K562 (cell line): ENCODE measurements at regions not wholly inside any gene's neighbourhood (a gene's known extent, or its start where the extent isn't known, plus 50 kb on each side); places are given as distances from the start of the nearest gene placed in this dataset.
A peak's percentile ranks its signal among the peaks of the same experiment; 100 is the strongest.

Source experiments
- ATAC-seq: fragments of 200-7000 bp; cut with Tn5 transposase; 3 replicates; pipeline ENCODE4 v1.9.1; 2020; ENCODE audit warnings: moderate library complexity
- BruUV-seq: library from RNA; stranded (reverse); fragments of 400-500 nt; replicated peaks from 2 replicates; lab custom pipeline; 2021; lab: Mats Ljungman, UMichigan
- CTCF ChIA-PET: fragments of 300-600 bp; formaldehyde crosslinking; extraction: SDS; loops from one replicate; lab custom pipeline; 2021; ENCODE audit warnings: low intra/inter-chr PET ratio; lab: Yijun Ruan, JAX
- POLR2A ChIA-PET: fragments of 300-600, 350-650 bp; sonication (Branson Sonifier 250); formaldehyde crosslinking; extraction: SDS; loops from one replicate; lab custom pipeline; 2021; ENCODE audit warnings: antibody characterized with exemption, inconsistent platforms; lab: Yijun Ruan, JAX
- DNase-seq, 4 experiments: peaks; one replicate each; pipeline versions ENCODE4 v3.0.0 to v3.0.0-alpha.2; 2011 to 2018; ENCODE audit warnings: low spot score in 3 of 4, mixed read lengths in 3 of 4; ENCODE audit errors: extremely low read depth in 1 of 4
- FAIRE-seq: peaks from 2 replicates; lab custom pipeline; 2011; peaks lifted over from hg19 to GRCh38; lab: Jason Lieb, UNC
- H2AFZ ChIP-seq: 2 replicates; pipeline ENCODE4 v1.6.0; 2011; ENCODE audit warnings: low read depth, low read length, control low read depth, inconsistent platforms
- H3K27ac ChIP-seq: fragments of 200-600 bp; 3 replicates; pipeline ENCODE4 v1.8.0; 2011; ENCODE audit warnings: low read depth, mild to moderate bottlenecking, control low read depth, inconsistent platforms, low read length, moderate library complexity, mixed read lengths; ENCODE audit errors: extremely low read depth
- H3K27me3 ChIP-seq, 2 experiments: fragments of 300-600 bp in 1 of 2; 2 replicates in 1 of 2; 3 replicates in 1 of 2; pipeline versions ENCODE4 v1.6.0 to v1.8.0; 2011; ENCODE audit warnings: inconsistent platforms in 2 of 2, low read length in 2 of 2, mild to moderate bottlenecking in 1 of 2, mixed read lengths in 1 of 2, moderate library complexity in 1 of 2; ENCODE audit not compliant: control insufficient read depth in 2 of 2, insufficient read depth in 2 of 2
- H3K36me3 ChIP-seq: fragments of 300-600 bp; 3 replicates; pipeline ENCODE4 v1.8.0; 2011; ENCODE audit warnings: mild to moderate bottlenecking, low read length, inconsistent platforms; ENCODE audit not compliant: control insufficient read depth, insufficient read depth
- H3K4me1 ChIP-seq, 2 experiments: fragments of 200-600 bp in 1 of 2; replicated peaks in 1 of 2; 2 replicates in 1 of 2; 3 replicates in 1 of 2; pipeline versions ENCODE4 v1.5.1 to v1.8.0; 2011; ENCODE audit warnings: inconsistent platforms in 2 of 2, low read length in 2 of 2, mild to moderate bottlenecking in 1 of 2, mixed read lengths in 1 of 2, moderate library complexity in 1 of 2; ENCODE audit not compliant: control insufficient read depth in 2 of 2, insufficient read depth in 2 of 2
- H3K4me2 ChIP-seq: 2 replicates; pipeline ENCODE4 v1.6.1; 2011; ENCODE audit warnings: low read length, control low read depth, inconsistent platforms, mixed read lengths; ENCODE audit not compliant: insufficient read depth
- H3K4me3 ChIP-seq: fragments of 200-600 bp; sonication (generic), shearing (Covaris generic); 2 replicates; pipeline ENCODE4 v1.5.1; 2016; ENCODE audit warnings: control low read depth, inconsistent platforms
- H3K79me2 ChIP-seq: fragments of 200-600 bp; 3 replicates; pipeline ENCODE4 v1.8.0; 2011; ENCODE audit warnings: low read length, inconsistent platforms; ENCODE audit not compliant: control insufficient read depth, insufficient read depth
- H3K9ac ChIP-seq, 2 experiments: 2 replicates each; pipeline versions ENCODE4 v1.6.0 to v1.6.1; 2011; ENCODE audit warnings: low read depth in 2 of 2, low read length in 2 of 2, control low read depth in 1 of 2, inconsistent platforms in 1 of 2, mild to moderate bottlenecking in 1 of 2, mixed read lengths in 1 of 2; ENCODE audit not compliant: insufficient read depth in 1 of 2
- H3K9me1 ChIP-seq: one replicate; pipeline ENCODE4 v1.6.0; 2011; ENCODE audit warnings: inconsistent platforms, mild to moderate bottlenecking, low read length, moderate library complexity; ENCODE audit not compliant: control insufficient read depth, insufficient read depth
- H3K9me3 ChIP-seq: replicated peaks from 2 replicates; pipeline ENCODE4 v1.5.1; 2011; ENCODE audit warnings: low read depth, low read length, inconsistent platforms; ENCODE audit not compliant: control insufficient read depth, insufficient read depth
- H4K20me1 ChIP-seq: replicated peaks from 2 replicates; pipeline ENCODE4 v1.6.1; 2011; ENCODE audit warnings: low read length, inconsistent platforms, mixed read lengths; ENCODE audit not compliant: control insufficient read depth, insufficient read depth
- BHLHE40 ChIP-seq: IDR thresholded peaks from 2 replicates; pipeline ENCODE4 v1.6.1; 2011; ENCODE audit warnings: low read length, improper control_type of control experiment
- HDGF ChIP-seq: fragments of 450-650 bp; IDR thresholded peaks from 2 replicates; pipeline ENCODE4 v1.6.1; 2016
- ILF3 ChIP-seq: fragments of 450-650 bp; IDR thresholded peaks from 2 replicates; pipeline ENCODE4 v1.6.1; 2018; ENCODE audit warnings: antibody characterized with exemption, mild to moderate bottlenecking, moderate library complexity, borderline replicate concordance
- NEUROD1 ChIP-seq: fragments of 150-350 bp; IDR thresholded peaks from 2 replicates; pipeline ENCODE4 v1.6.1; 2014; ENCODE audit warnings: borderline replicate concordance, low read length, low read depth; ENCODE audit not compliant: partially characterized antibody
- PRPF4 ChIP-seq: fragments of 200-400 bp; formaldehyde crosslinking; IDR thresholded peaks from one replicate; pipeline ENCODE4 v1.6.1; 2017; ENCODE audit warnings: low read length, low read depth, mild to moderate bottlenecking; ENCODE audit not compliant: insufficient read depth, poor library complexity, severe bottlenecking
- WGBS: fragments of 100-300 bp; shearing (Covaris generic); methylation state at CpG from one replicate; pipeline ENCODE4 v1.1.6; 2016; ENCODE audit warnings: low coverage, mixed read lengths; ENCODE audit not compliant: insufficient coverage; ENCODE audit errors: missing lambda C conversion rate; 5-methylcytosine and 5-hydroxymethylcytosine counted together
- in situ Hi-C: fragments of 300-500 bp; cut with MboI; formaldehyde crosslinking; loops from 4 replicates; pipeline ENCODE4 v1.15.0; 2018; ENCODE audit warnings: inconsistent platforms, mixed read lengths
- intact Hi-C: fragments of 100-400 bp; cut with micrococcal nuclease; formaldehyde crosslinking; loops from 2 replicates; pipeline ENCODE4 v1.14.2; 2022
- TF ChIP-seq, protein P1 (sequence below), 2 experiments: fragments of 450-650 bp; IDR thresholded peaks; 2 replicates each; pipeline ENCODE4 v1.6.1; 2018; ENCODE audit warnings: mild to moderate bottlenecking in 2 of 2, low read depth in 1 of 2; ENCODE audit not compliant: partially characterized antibody in 2 of 2

DNA sequence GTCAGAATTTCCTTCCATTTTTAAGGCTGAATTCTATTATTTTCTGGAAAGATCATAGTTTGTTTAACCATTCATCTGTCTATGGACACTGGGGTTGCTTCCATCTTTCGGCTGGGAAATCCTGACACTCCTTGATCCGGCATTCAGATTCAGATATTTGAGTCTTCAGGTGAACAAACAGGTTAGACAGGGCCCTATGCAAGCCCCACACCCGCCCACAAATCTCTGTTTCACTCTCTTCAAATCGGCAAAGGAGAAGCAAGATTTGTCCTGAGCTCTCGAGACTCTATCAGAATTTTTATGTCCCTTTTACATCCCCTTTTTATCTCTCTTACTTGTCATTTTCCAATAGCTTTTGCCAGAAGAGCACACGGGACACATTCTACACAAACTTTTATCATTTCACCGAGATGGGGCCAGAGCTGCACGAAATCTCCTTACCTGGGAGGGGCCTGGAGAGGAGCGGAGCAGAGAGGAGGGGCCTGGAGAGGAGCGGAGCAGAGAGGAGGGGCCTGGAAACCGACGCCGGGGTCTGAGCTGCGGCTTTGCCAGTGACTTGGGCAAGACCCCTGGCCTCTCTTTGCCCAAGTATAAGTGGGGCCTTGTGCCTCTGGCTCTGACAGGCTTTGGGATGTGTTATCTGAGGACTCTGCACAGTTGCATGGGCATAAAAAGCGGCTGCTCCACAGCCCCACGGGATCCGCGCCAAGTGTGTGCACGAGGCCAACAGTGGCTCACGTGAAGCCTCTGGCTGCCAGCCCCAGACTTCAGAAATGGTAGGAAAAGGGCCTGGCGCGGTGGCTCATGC lies 54.3 kb upstream of the RBFOX3 start:
- FAIRE-seq: no peak
- no peaks in the 10 kb centered on the region for H3K36me3 ChIP-seq
- no peaks in the 10 kb centered on the region for H3K79me2 ChIP-seq
- no TSS peak for BruUV-seq
- ATAC-seq: no peak
- H3K9me3 ChIP-seq: no peaks in the 10 kb centered on the region
- CTCF ChIA-PET: no interaction called here
- no peak overlapping the region for H2AFZ ChIP-seq
- no peaks in the 10 kb centered on the region for H3K4me1 ChIP-seq
- no peak for DNase-seq
- no peak overlapping the region for H3K4me2 ChIP-seq
- no peaks in the 10 kb centered on the region for H3K9me1 ChIP-seq
- no peak overlapping the region for H3K27ac ChIP-seq
- no peaks in the 10 kb centered on the region for H4K20me1 ChIP-seq
- intact Hi-C loops (no loop called here), in situ Hi-C loops (no loop called here)
- no peak overlapping the region for H3K4me3 ChIP-seq
- POLR2A ChIA-PET: interaction anchor here (1.0 kb wide), 1 partner anchor 11 kb away, joined by 4 read pairs; no protein-coding TSS in a partner anchor
- TF ChIP-seq ILF3 (no peak), BHLHE40 (peak; percentile 11; the same call in 1 of the 2 replicates)
- WGBS: 0% methylated on average over 22 of the region's 22 CpGs
- no peak overlapping the region for H3K9ac ChIP-seq
- H3K27me3 ChIP-seq: peaks cover 10 to 35% of the 10 kb centered on the region in 2 experiments; a peak in 4 of 5 replicates

- Histone ChIP-seq H3K9me1 (no peaks in the 10 kb centered on the region), H2AFZ (no peak overlapping the region), H3K4me1 (no peaks in the 10 kb centered on the region), H3K4me2 (no peak overlapping the region), H3K4me3 (no peak overlapping the region), H3K9ac (no peak overlapping the region), H3K36me3 (no peaks in the 10 kb centered on the region), H3K27me3 (peaks cover 6 to 15% of the 10 kb centered on the region in 2 experiments; a peak in 3 of 5 replicates), H3K27ac (no peak overlapping the region), H3K79me2 (no peaks in the 10 kb centered on the region), H3K9me3 (no peaks in the 10 kb centered on the region), H4K20me1 (no peaks in the 10 kb centered on the region)
- intact Hi-C loops (no loop called here), in situ Hi-C loops (no loop called here)
- FAIRE-seq (no peak), ATAC-seq (no peak), DNase-seq (no peak)
- ChIA-PET POLR2A (interaction anchor here (0.6 kb wide), 1 partner anchor 11 kb away, joined by 3 read pairs; no protein-coding TSS in a partner anchor), CTCF (no interaction called here)
- TF ChIP-seq NEUROD1 (no peak), HDGF (no peak), PRPF4 (no peak)
- TF ChIP-seq, protein P1, sequence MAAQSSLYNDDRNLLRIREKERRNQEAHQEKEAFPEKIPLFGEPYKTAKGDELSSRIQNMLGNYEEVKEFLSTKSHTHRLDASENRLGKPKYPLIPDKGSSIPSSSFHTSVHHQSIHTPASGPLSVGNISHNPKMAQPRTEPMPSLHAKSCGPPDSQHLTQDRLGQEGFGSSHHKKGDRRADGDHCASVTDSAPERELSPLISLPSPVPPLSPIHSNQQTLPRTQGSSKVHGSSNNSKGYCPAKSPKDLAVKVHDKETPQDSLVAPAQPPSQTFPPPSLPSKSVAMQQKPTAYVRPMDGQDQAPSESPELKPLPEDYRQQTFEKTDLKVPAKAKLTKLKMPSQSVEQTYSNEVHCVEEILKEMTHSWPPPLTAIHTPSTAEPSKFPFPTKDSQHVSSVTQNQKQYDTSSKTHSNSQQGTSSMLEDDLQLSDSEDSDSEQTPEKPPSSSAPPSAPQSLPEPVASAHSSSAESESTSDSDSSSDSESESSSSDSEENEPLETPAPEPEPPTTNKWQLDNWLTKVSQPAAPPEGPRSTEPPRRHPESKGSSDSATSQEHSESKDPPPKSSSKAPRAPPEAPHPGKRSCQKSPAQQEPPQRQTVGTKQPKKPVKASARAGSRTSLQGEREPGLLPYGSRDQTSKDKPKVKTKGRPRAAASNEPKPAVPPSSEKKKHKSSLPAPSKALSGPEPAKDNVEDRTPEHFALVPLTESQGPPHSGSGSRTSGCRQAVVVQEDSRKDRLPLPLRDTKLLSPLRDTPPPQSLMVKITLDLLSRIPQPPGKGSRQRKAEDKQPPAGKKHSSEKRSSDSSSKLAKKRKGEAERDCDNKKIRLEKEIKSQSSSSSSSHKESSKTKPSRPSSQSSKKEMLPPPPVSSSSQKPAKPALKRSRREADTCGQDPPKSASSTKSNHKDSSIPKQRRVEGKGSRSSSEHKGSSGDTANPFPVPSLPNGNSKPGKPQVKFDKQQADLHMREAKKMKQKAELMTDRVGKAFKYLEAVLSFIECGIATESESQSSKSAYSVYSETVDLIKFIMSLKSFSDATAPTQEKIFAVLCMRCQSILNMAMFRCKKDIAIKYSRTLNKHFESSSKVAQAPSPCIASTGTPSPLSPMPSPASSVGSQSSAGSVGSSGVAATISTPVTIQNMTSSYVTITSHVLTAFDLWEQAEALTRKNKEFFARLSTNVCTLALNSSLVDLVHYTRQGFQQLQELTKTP (IDR thresholded peaks at IDR 0.05; ENCODE audit: low read depth in 1 of 2, partially characterized antibody in 2 of 2): peak in 1 of 2 experiments; percentile 93
- no TSS peak for BruUV-seq
Measured at GRCh38 chr17:79661292-79662041, 50.6 kb upstream of the RBFOX3 start.
